ENCODE measurements at regions not wholly inside any gene's neighbourhood (a gene's known extent, or its start where the extent isn't known, plus 50 kb on each side); places are given as distances from the start of the nearest gene placed in this dataset.
"Not testable (repeated sequence)": the region's sequence is repeated elsewhere in the genome, so short reads cannot be mapped to it uniquely, and the experiment has no call there.

GRCh38 chr18:22717536-22717935 lies 215.6 kb upstream of the RBBP8 start:
- not testable (repeated sequence) for TF ChIP-seq CTCF (IDR thresholded peaks at IDR 0.05; ENCODE audit: low read depth, low read length); POLR2A (IDR thresholded peaks at IDR 0.05; ENCODE audit: extremely low read depth, insufficient read length); MYC (IDR thresholded peaks at IDR 0.05; ENCODE audit: low read depth, low read length)
